Nephron (organoid): ENCODE measurements at regions not wholly inside any gene's neighbourhood (a gene's known extent, or its start where the extent isn't known, plus 50 kb on each side); places are given as distances from the start of the nearest gene placed in this dataset.
"Not testable (repeated sequence)": the region's sequence is repeated elsewhere in the genome, so short reads cannot be mapped to it uniquely, and the experiment has no call there.

Experiments used
- H3K27ac Mint-ChIP-seq, 3 experiments: 2 replicates each; pipeline ENCODE4 v1.8.0; 2020; ENCODE audit warnings: mixed read lengths in 3 of 3, mild to moderate bottlenecking in 2 of 3, moderate library complexity in 1 of 3
- H3K27me3 Mint-ChIP-seq: 2 replicates; pipeline ENCODE4 v1.8.0; 2021; ENCODE audit warnings: low read depth, mild to moderate bottlenecking, moderate library complexity, mixed read lengths
- H3K36me3 Mint-ChIP-seq: 2 replicates; pipeline ENCODE4 v1.8.0; 2020; ENCODE audit warnings: low read depth, mixed read lengths
- H3K4me1 Mint-ChIP-seq: 2 replicates; pipeline ENCODE4 v1.8.0; 2020; ENCODE audit warnings: mixed read lengths
- H3K4me3 Mint-ChIP-seq, 3 experiments: 2 replicates each; pipeline ENCODE4 v1.8.0; 2020; ENCODE audit warnings: mild to moderate bottlenecking in 3 of 3, mixed read lengths in 3 of 3, moderate library complexity in 2 of 3
- H3K9me3 Mint-ChIP-seq: 2 replicates; pipeline ENCODE4 v1.8.0; 2020; ENCODE audit warnings: mixed read lengths
- TF ChIP-seq, protein P1 (sequence below), 3 experiments: fragments of 200-600 bp; sonication (generic); IDR thresholded peaks; one replicate each; pipeline ENCODE4 v1.5.0; 2021; ENCODE audit warnings: antibody characterized with exemption in 3 of 3; ENCODE audit not compliant: unreplicated experiment in 3 of 3

DNA sequence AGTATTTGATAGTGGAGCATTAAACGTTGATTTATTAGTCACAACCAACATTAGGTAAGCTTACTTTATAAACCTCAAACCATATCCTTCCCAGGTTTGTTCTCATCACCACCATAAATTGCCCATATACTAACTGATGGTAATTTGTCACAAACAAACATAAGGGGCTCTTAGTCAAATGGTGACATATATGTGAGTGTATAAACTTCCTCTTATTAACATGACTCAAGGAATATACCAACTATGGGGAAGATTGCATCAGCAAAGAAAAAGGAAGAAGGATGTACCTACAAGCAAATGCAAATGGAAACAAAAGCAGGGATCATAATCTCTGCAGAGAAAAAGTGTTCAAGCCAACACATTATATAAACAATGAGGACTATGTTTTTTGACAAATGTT, 418.2 kb upstream of the AKR1E2 start:
- no peaks in the 10 kb centered on the region for H3K36me3 Mint-ChIP-seq
- peaks cover 16% of the 10 kb centered on the region for H3K4me1 Mint-ChIP-seq
- H3K27me3 Mint-ChIP-seq = no peaks in the 10 kb centered on the region
- TF ChIP-seq, protein P1, sequence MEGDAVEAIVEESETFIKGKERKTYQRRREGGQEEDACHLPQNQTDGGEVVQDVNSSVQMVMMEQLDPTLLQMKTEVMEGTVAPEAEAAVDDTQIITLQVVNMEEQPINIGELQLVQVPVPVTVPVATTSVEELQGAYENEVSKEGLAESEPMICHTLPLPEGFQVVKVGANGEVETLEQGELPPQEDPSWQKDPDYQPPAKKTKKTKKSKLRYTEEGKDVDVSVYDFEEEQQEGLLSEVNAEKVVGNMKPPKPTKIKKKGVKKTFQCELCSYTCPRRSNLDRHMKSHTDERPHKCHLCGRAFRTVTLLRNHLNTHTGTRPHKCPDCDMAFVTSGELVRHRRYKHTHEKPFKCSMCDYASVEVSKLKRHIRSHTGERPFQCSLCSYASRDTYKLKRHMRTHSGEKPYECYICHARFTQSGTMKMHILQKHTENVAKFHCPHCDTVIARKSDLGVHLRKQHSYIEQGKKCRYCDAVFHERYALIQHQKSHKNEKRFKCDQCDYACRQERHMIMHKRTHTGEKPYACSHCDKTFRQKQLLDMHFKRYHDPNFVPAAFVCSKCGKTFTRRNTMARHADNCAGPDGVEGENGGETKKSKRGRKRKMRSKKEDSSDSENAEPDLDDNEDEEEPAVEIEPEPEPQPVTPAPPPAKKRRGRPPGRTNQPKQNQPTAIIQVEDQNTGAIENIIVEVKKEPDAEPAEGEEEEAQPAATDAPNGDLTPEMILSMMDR (IDR thresholded peaks at IDR 0.05; ENCODE audit: unreplicated experiment in 3 of 3) = no peak
- no peak overlapping the region for H3K27ac Mint-ChIP-seq
- H3K9me3 Mint-ChIP-seq = no peaks in the 10 kb centered on the region
- no peak overlapping the region for H3K4me3 Mint-ChIP-seq

DNA sequence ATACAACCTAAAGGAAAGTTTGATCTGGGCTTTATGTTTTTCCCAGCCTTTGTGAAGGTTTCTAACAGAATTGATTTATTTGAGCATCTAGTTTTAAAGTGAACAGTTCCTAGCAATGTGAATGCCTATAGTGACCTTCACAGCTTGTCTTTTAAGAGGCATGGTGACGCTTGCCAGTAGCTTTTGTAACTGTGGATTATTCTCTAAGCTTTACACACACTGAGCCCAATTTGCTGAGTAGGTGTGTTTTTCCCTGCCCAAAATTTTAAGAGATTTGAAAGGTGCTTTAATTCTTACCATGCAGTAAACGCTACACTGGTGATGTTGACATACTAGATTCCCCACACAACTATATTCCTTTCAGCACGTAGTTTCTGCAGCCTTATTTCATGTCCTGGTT, 420.2 kb upstream of the AKR1E2 start:
- no peaks in the 10 kb centered on the region for H3K27me3 Mint-ChIP-seq
- H3K9me3 Mint-ChIP-seq = no peaks in the 10 kb centered on the region
- H3K4me1 Mint-ChIP-seq = peaks cover 12% of the 10 kb centered on the region
- peak overlapping the region in 1 of 3 experiments; percentile 21 for H3K27ac Mint-ChIP-seq
- no peak overlapping the region for H3K4me3 Mint-ChIP-seq
- H3K36me3 Mint-ChIP-seq = no peaks in the 10 kb centered on the region
- TF ChIP-seq, protein P1 (IDR thresholded peaks at IDR 0.05; ENCODE audit: unreplicated experiment in 3 of 3) = no peak

GRCh38 chr10:4403638-4404252, 422.3 kb upstream of the AKR1E2 start:
- Mint-ChIP-seq H3K27me3 (no peaks in the 10 kb centered on the region), H3K4me3 (no peak overlapping the region), H3K36me3 (no peaks in the 10 kb centered on the region), H3K9me3 (no peaks in the 10 kb centered on the region), H3K4me1 (peaks cover 28% of the 10 kb centered on the region), H3K27ac (no peak overlapping the region)
- TF ChIP-seq, protein P1 (IDR thresholded peaks at IDR 0.05; ENCODE audit: unreplicated experiment in 3 of 3) = no peak

- not testable (repeated sequence) for H3K4me3 Mint-ChIP-seq
Measured at GRCh38 chr10:4401080-4401479, 424.9 kb upstream of the AKR1E2 start.

GRCh38 chr10:4399556-4399955, 426.5 kb upstream of the AKR1E2 start:
- Mint-ChIP-seq H3K27me3 (no peaks in the 10 kb centered on the region), H3K9me3 (no peaks in the 10 kb centered on the region), H3K4me1 (peaks cover 22% of the 10 kb centered on the region), H3K4me3 (no peak overlapping the region), H3K36me3 (no peaks in the 10 kb centered on the region), H3K27ac (peak overlapping the region; percentile 6 to 47 (median 33))
- TF ChIP-seq, protein P1 (IDR thresholded peaks at IDR 0.05; ENCODE audit: unreplicated experiment in 3 of 3) = no peak

More at GRCh38 chr10:4401080-4401479, 424.9 kb upstream of the AKR1E2 start:
- H3K27ac Mint-ChIP-seq, H3K9me3 Mint-ChIP-seq, H3K36me3 Mint-ChIP-seq, H3K27me3 Mint-ChIP-seq: not testable (repeated sequence)
- H3K4me1 Mint-ChIP-seq = peaks cover 33% of the 10 kb centered on the region

DNA sequence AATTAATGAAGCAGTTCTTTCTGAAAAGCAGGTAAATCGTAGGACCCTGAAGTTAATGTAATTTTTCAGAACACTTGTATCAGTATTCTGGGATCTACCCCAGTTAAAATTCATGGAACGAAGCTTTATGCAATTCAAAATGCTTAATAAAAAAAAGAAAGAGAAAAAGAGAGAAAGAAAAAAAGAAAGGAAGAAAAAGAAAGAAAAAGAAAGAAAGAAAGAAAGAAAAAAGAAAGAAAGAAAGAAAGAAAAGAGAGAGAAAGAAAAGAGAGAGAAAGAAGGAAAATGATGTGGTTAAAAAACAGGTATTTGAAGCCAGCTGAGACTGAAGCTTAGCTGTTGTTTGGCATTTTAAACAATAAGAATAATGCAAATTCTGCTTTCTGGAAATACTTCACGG, 427.4 kb upstream of the AKR1E2 start:
- H3K36me3 Mint-ChIP-seq = no peaks in the 10 kb centered on the region
- peaks cover 22% of the 10 kb centered on the region for H3K4me1 Mint-ChIP-seq
- no peak overlapping the region for H3K27ac Mint-ChIP-seq
- H3K9me3 Mint-ChIP-seq = peaks cover 4% of the 10 kb centered on the region
- H3K27me3 Mint-ChIP-seq = no peaks in the 10 kb centered on the region
- no peak overlapping the region for H3K4me3 Mint-ChIP-seq
- TF ChIP-seq, protein P1 (IDR thresholded peaks at IDR 0.05; ENCODE audit: unreplicated experiment in 3 of 3) = no peak
